Head of caudate nucleus (tissue), 42 donors: ENCODE measurements at regions not wholly inside any gene's neighbourhood (a gene's known extent, or its start where the extent isn't known, plus 50 kb on each side); places are given as distances from the start of the nearest gene placed in this dataset.
A peak's percentile ranks its signal among the peaks of the same experiment; 100 is the strongest.

Experiments
- DNase-seq, 42 donors: peaks; one replicate each; pipeline versions ENCODE4 v3.0.0 to v3.0.0-alpha.2; 2020 to 2021; ENCODE audit warnings: mixed read lengths in 7 of 42
- intact Hi-C: fragments of 100-400 bp; cut with DNase I; formaldehyde crosslinking; loops from one replicate; pipeline ENCODE4 v1.15.0; 2022

GRCh38 chr2:21277068-21278056 lies 153.6 kb downstream of the TDRD15 start:
- DNase-seq = no peak
- intact Hi-C loops = no loop called here

GRCh38 chr2:21279525-21279924 lies 155.8 kb downstream of the TDRD15 start:
- DNase-seq = no peak
- intact Hi-C loops = no loop called here

GRCh38 chr2:21280793-21281192 lies 157.0 kb downstream of the TDRD15 start:
- intact Hi-C loops = no loop called here
- no peak for DNase-seq

- intact Hi-C loops = no loop called here
- DNase-seq = no peak
Observed at GRCh38 chr2:21281384-21281783, 157.6 kb downstream of the TDRD15 start.

GRCh38 chr2:21281791-21282514 lies 158.2 kb downstream of the TDRD15 start:
- DNase-seq = peak in 1 of 42 donors; percentile 25
- intact Hi-C loops = no loop called here

- intact Hi-C loops = no loop called here
- no peak for DNase-seq
Observed at GRCh38 chr2:21282515-21282898, 158.7 kb downstream of the TDRD15 start.

- DNase-seq = no peak
- intact Hi-C loops = no loop called here
Observed at GRCh38 chr2:21288299-21288698, 164.5 kb downstream of the TDRD15 start.

GRCh38 chr2:21288739-21289520 lies 165.2 kb downstream of the TDRD15 start:
- intact Hi-C loops = no loop called here
- DNase-seq = no peak

- DNase-seq = no peak
- intact Hi-C loops = no loop called here
Observed at GRCh38 chr2:21289551-21289950, 165.8 kb downstream of the TDRD15 start.

GRCh38 chr2:21289989-21290388 lies 166.2 kb downstream of the TDRD15 start:
- intact Hi-C loops = no loop called here
- no peak for DNase-seq

GRCh38 chr2:21291426-21291825 lies 167.7 kb downstream of the TDRD15 start:
- intact Hi-C loops = no loop called here

GRCh38 chr2:21294446-21294845 lies 170.7 kb downstream of the TDRD15 start:
- intact Hi-C loops = no loop called here
- DNase-seq = no peak

More at GRCh38 chr2:21291426-21291825, 167.7 kb downstream of the TDRD15 start:
- DNase-seq = no peak

- intact Hi-C loops = no loop called here
- no peak for DNase-seq
Observed at GRCh38 chr2:21299411-21299810, 175.6 kb downstream of the TDRD15 start.

- intact Hi-C loops = no loop called here
- DNase-seq = peak in 5 of 42 donors; percentile 18 to 44 (median 39)
Observed at GRCh38 chr2:21301871-21302455, 178.2 kb downstream of the TDRD15 start.

GRCh38 chr2:21303876-21304275 lies 180.1 kb downstream of the TDRD15 start:
- intact Hi-C loops = no loop called here
- DNase-seq = no peak

- intact Hi-C loops = no loop called here
- no peak for DNase-seq
Observed at GRCh38 chr2:21305581-21305980, 181.8 kb downstream of the TDRD15 start.

GRCh38 chr2:21306235-21306634 lies 182.5 kb downstream of the TDRD15 start:
- DNase-seq = no peak
- intact Hi-C loops = no loop called here

- intact Hi-C loops = no loop called here
- DNase-seq = no peak
Observed at GRCh38 chr2:21307037-21307436, 183.3 kb downstream of the TDRD15 start.

- intact Hi-C loops = no loop called here
- no peak for DNase-seq
Observed at GRCh38 chr2:21310493-21310892, 186.7 kb downstream of the TDRD15 start.
